ENCODE measurements at regions not wholly inside any gene's neighbourhood (a gene's known extent, or its start where the extent isn't known, plus 50 kb on each side); places are given as distances from the start of the nearest gene placed in this dataset.

DNA sequence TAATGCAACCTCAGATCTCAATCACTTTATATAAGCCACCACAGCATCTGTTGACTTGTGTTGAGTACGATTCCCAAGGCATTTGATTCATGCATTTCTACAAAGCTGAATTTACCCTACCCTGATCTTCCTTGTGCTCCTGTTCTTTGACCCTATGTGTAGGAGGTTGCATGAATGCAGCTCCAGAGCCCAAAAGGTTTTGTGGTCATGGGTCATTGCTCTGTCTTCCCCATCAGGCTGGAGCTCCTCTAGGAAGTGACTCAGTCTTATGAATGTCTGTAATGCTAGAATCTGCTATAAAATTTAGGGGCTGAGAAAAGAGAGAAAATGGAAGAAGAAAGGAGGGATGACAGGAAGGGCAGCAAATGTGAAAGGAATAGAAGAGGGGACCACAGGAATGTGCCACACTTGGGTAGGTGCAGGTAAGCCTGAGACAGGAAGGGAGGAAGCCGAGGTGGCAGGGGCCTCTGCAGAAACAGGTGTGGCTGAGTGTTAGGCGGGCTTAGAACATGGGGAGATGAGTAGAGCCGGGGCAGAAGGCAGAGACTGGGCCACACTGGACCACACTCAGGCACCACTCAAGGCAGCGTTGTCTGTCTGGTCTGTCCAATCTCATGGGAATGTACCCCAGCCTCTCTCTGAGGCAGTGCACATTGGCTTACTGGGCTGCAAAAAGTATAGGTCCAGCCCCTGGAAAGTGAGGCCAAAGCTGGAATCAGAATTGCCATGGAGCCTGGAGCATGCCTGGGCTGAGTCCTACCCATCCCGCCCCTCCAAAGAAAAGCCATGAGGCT, 334.1 kb downstream of the BCL11B start:
- no peak for DNase-seq (ENCODE audit: low read depth, low spot score)
- H3K4me3 ChIP-seq (ENCODE audit: low read depth, low read length): no peak overlapping the region
- ChIA-PET CTCF (no interaction called here), POLR2A (no interaction called here)
- TF ChIP-seq, protein P1, sequence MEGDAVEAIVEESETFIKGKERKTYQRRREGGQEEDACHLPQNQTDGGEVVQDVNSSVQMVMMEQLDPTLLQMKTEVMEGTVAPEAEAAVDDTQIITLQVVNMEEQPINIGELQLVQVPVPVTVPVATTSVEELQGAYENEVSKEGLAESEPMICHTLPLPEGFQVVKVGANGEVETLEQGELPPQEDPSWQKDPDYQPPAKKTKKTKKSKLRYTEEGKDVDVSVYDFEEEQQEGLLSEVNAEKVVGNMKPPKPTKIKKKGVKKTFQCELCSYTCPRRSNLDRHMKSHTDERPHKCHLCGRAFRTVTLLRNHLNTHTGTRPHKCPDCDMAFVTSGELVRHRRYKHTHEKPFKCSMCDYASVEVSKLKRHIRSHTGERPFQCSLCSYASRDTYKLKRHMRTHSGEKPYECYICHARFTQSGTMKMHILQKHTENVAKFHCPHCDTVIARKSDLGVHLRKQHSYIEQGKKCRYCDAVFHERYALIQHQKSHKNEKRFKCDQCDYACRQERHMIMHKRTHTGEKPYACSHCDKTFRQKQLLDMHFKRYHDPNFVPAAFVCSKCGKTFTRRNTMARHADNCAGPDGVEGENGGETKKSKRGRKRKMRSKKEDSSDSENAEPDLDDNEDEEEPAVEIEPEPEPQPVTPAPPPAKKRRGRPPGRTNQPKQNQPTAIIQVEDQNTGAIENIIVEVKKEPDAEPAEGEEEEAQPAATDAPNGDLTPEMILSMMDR (IDR thresholded peaks at IDR 0.05; ENCODE audit: insufficient read depth, low read length, missing control alignments): no peak

DNA sequence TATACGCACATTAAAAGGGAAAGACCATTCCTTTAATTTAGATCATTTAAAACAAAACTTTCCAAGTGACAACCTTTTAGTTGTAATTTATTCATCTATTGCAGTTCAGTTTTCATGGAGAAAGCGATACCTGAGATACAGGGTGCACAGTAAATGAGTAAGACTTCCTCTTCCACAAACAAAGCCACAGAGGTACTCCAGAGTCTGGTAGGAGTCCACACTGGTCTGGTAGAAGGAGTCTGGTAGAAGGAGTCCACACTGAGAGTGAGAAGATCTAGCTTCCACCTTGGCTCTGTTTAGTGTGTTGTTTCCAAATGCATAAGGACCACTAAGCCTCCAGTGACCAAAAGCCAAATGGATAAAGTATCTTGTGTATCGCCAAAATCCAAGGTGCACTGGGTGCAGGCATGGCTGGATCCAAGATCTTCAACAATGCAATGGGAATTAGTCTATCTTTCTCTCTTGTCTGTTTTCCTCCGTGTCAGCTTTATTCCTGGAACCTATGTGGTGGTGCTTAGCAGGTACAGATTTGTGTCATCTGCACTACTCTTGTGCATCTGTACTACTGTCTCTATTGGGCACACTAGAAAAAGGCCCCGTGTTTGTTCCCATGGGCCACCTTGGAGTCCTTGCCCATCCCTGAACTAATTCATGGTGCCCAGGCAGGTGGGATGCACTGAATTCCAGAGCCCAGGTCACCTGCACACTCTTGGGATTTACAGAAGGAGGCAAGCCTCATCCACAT, 331.1 kb downstream of the BCL11B start:
- ChIA-PET POLR2A (no interaction called here), CTCF (no interaction called here)
- no peak overlapping the region for H3K4me3 ChIP-seq (ENCODE audit: low read depth, low read length)
- DNase-seq (ENCODE audit: low read depth, low spot score): no peak
- TF ChIP-seq, protein P1 (IDR thresholded peaks at IDR 0.05; ENCODE audit: insufficient read depth, low read length, missing control alignments): no peak

DNA sequence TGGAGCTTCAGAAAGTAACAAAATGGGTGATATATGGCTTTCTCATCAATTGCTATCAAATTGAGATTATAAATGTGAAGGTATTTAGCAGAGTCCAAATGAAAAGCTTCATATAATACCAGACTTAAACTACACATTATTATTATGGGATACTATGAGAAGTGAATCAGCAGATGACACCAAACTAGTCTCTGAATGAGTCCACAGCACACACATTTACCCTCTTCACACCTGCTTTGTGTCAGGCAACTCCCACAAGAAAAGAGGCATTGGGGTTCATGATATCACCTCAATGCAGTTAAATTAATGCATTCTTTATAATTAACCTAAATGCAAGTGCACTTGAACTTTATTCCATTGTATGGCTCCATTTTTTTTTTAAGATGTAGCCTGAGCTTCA, 330.5 kb downstream of the BCL11B start:
- ChIA-PET POLR2A (no interaction called here), CTCF (no interaction called here)
- no peak overlapping the region for H3K4me3 ChIP-seq (ENCODE audit: low read depth, low read length)
- TF ChIP-seq, protein P1 (IDR thresholded peaks at IDR 0.05; ENCODE audit: insufficient read depth, low read length, missing control alignments): no peak
- no peak for DNase-seq (ENCODE audit: low read depth, low spot score)

DNA sequence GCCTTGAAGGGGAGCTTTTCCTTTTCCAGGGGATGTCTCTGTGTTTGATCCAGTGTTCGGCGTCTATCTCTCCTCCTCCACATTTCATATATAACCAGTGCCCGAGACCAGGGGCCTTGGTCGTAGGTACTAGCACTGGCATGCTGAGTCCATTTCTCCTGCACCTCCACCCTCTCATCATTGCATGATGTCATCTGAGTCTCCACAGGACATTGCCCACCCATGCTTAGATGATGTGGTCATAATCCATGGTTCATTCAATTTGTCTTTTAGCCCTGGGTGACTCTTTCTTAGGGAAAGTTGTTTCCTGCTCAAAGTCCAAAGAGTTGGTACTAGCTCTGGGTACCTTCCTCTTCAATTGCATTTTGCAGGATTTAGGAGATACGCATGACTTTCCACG, 328.1 kb downstream of the BCL11B start:
- no peak overlapping the region for H3K4me3 ChIP-seq (ENCODE audit: low read depth, low read length)
- POLR2A ChIA-PET: no interaction called here
- TF ChIP-seq, protein P1 (IDR thresholded peaks at IDR 0.05; ENCODE audit: insufficient read depth, low read length, missing control alignments): no peak
- DNase-seq (ENCODE audit: low read depth, low spot score): no peak
- CTCF ChIA-PET: no interaction called here

DNA sequence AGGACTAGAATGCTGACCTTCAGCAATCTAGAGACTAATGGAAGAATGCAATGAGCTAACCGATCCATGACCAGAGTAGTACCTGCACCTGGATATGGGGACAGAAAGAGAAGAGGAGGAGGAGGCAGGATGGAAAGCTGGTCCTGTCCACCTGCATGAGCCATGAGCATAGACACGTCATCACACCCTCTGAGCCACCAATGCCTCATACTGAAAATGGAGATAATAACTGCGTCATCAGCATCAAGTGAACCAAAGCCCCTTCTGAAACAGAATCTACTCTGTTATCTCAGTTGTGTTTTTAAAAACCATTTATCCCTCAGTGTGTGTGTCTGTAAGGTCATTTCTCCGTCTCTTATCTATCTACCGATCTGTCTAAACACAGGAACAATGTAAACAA, 327.0 kb downstream of the BCL11B start:
- no peak for DNase-seq (ENCODE audit: low read depth, low spot score)
- H3K4me3 ChIP-seq (ENCODE audit: low read depth, low read length): no peak overlapping the region
- ChIA-PET POLR2A (no interaction called here), CTCF (no interaction called here)
- TF ChIP-seq, protein P1 (IDR thresholded peaks at IDR 0.05; ENCODE audit: insufficient read depth, low read length, missing control alignments): no peak

All from AG04449 (cell line).